HEK293 (cell line): ENCODE measurements at regions not wholly inside any gene's neighbourhood (a gene's known extent, or its start where the extent isn't known, plus 50 kb on each side); places are given as distances from the start of the nearest gene placed in this dataset.

Experiments
- CTCF ChIA-PET: fragments of 350-600 bp; formaldehyde crosslinking; extraction: SDS; loops from one replicate; lab custom pipeline; 2021; ENCODE audit warnings: antibody characterized with exemption; lab: Yijun Ruan, JAX
- POLR2A ChIA-PET: fragments of 300-600 bp; formaldehyde crosslinking; extraction: SDS; loops from one replicate; lab custom pipeline; 2020; ENCODE audit warnings: antibody characterized with exemption, inconsistent platforms; lab: Yijun Ruan, JAX
- H3K27ac ChIP-seq: fragments of 200-500 bp; sonication (Bioruptor generic); 2 replicates; pipeline ENCODE4 v1.5.1; 2014; ENCODE audit warnings: low read depth, low read length, control low read depth, inconsistent platforms; ENCODE audit errors: extremely low read depth
- H3K36me3 ChIP-seq, 2 experiments: fragments of 200-500 bp in 1 of 2; sonication (Bioruptor generic) in 1 of 2; 1 replicate in 1 of 2; 2 replicates in 1 of 2; pipeline ENCODE4 v1.5.1; 2014 to 2017; ENCODE audit warnings: inconsistent platforms in 2 of 2, low read length in 2 of 2; ENCODE audit not compliant: control insufficient read depth in 2 of 2, insufficient read depth in 1 of 2
- H3K4me1 ChIP-seq: fragments of 200-500 bp; sonication (Bioruptor generic); 2 replicates; pipeline ENCODE4 v1.5.1; 2014; ENCODE audit warnings: mild to moderate bottlenecking, low read length, inconsistent platforms; ENCODE audit not compliant: control insufficient read depth, insufficient read depth
- H3K4me3 ChIP-seq: 2 replicates; pipeline ENCODE4 v1.5.1; 2011; ENCODE audit warnings: low read depth, mild to moderate bottlenecking, control low read depth, low read length, moderate library complexity
- H3K9me3 ChIP-seq: fragments of 200-500 bp; sonication (Bioruptor generic); 2 replicates; pipeline ENCODE4 v1.5.1; 2014; ENCODE audit warnings: low read depth, low read length, inconsistent platforms; ENCODE audit not compliant: control insufficient read depth, insufficient read depth
- PRDM1 ChIP-seq: fragments of 450-650 bp; formaldehyde crosslinking; IDR thresholded peaks from 2 replicates; pipeline ENCODE4; 2016; ENCODE audit warnings: missing biosample characterization, missing genetic modification characterization
- ZBTB48 ChIP-seq: fragments of 450-650 bp; formaldehyde crosslinking; IDR thresholded peaks from 2 replicates; pipeline ENCODE4 v1.5.1; 2016; ENCODE audit warnings: missing biosample characterization, missing genetic modification characterization
- ZBTB7A ChIP-seq: fragments of 450-650 bp; formaldehyde crosslinking; IDR thresholded peaks from 2 replicates; pipeline ENCODE4 v1.5.1; 2016; ENCODE audit warnings: low read depth, missing biosample characterization, missing genetic modification characterization
- ZNF133 ChIP-seq: fragments of 450-650 bp; formaldehyde crosslinking; IDR thresholded peaks from 2 replicates; pipeline ENCODE4 v1.5.1; 2016; ENCODE audit warnings: missing biosample characterization, missing genetic modification characterization
- ZNF155 ChIP-seq: fragments of 450-650 bp; formaldehyde crosslinking; IDR thresholded peaks from 2 replicates; pipeline ENCODE4 v1.5.1; 2016; ENCODE audit warnings: missing biosample characterization, missing genetic modification characterization
- ZNF169 ChIP-seq: fragments of 450-650 bp; formaldehyde crosslinking; IDR thresholded peaks from 2 replicates; pipeline ENCODE4 v1.5.1; 2016; ENCODE audit warnings: missing biosample characterization, missing genetic modification characterization
- ZNF202 ChIP-seq: fragments of 450-650 bp; formaldehyde crosslinking; IDR thresholded peaks from 2 replicates; pipeline ENCODE4 v1.5.1; 2016; ENCODE audit warnings: missing biosample characterization, missing genetic modification characterization, borderline replicate concordance
- ZNF221 ChIP-seq: fragments of 450-650 bp; formaldehyde crosslinking; IDR thresholded peaks from 2 replicates; pipeline ENCODE4 v1.5.1; 2017; ENCODE audit warnings: missing biosample characterization, missing genetic modification characterization, borderline replicate concordance
- ZNF223 ChIP-seq: fragments of 450-650 bp; formaldehyde crosslinking; IDR thresholded peaks from 2 replicates; pipeline ENCODE4 v1.5.1; 2016; ENCODE audit warnings: missing biosample characterization, missing genetic modification characterization
- ZNF302 ChIP-seq: fragments of 450-650 bp; formaldehyde crosslinking; IDR thresholded peaks from 2 replicates; pipeline ENCODE4 v1.5.1; 2016; ENCODE audit warnings: missing biosample characterization, missing genetic modification characterization, low read depth
- ZNF311 ChIP-seq: fragments of 450-650 bp; formaldehyde crosslinking; IDR thresholded peaks from 2 replicates; pipeline ENCODE4 v1.5.1; 2017; ENCODE audit warnings: missing biosample characterization, missing genetic modification characterization, borderline replicate concordance
- ZNF571 ChIP-seq: fragments of 450-650 bp; formaldehyde crosslinking; IDR thresholded peaks from 2 replicates; pipeline ENCODE4 v1.5.0; 2017; ENCODE audit warnings: missing biosample characterization, missing genetic modification characterization
- ZNF596 ChIP-seq: fragments of 450-650 bp; IDR thresholded peaks from 2 replicates; pipeline ENCODE4 v1.5.0; 2018; ENCODE audit warnings: missing biosample characterization, mild to moderate bottlenecking, missing genetic modification characterization, moderate library complexity
- ZNF626 ChIP-seq: fragments of 450-650 bp; sonication (Bioruptor Pico); formaldehyde crosslinking; IDR thresholded peaks from 2 replicates; pipeline ENCODE4 v1.5.1; 2018; ENCODE audit warnings: missing biosample characterization, missing genetic modification characterization, inconsistent platforms
- TF ChIP-seq, protein P1 (sequence below): fragments of 450-650 bp; formaldehyde crosslinking; IDR thresholded peaks from 2 replicates; pipeline ENCODE4 v1.5.1; 2016; ENCODE audit warnings: missing biosample characterization, missing genetic modification characterization
- TF ChIP-seq, protein P2 (sequence below): fragments of 450-650 bp; formaldehyde crosslinking; IDR thresholded peaks from 2 replicates; pipeline ENCODE4 v1.5.1; 2017; ENCODE audit warnings: missing biosample characterization, mild to moderate bottlenecking, missing genetic modification characterization, moderate library complexity
- TF ChIP-seq, protein P3 (sequence below): fragments of 450-650 bp; formaldehyde crosslinking; IDR thresholded peaks from 2 replicates; pipeline ENCODE4 v1.5.1; 2016; ENCODE audit warnings: missing biosample characterization, missing genetic modification characterization
- TF ChIP-seq, protein P4 (sequence below): fragments of 450-650 bp; formaldehyde crosslinking; conservative IDR thresholded peaks from 2 replicates; pipeline ENCODE4 v1.5.1; 2016; ENCODE audit warnings: low read depth, missing biosample characterization, missing genetic modification characterization

DNA sequence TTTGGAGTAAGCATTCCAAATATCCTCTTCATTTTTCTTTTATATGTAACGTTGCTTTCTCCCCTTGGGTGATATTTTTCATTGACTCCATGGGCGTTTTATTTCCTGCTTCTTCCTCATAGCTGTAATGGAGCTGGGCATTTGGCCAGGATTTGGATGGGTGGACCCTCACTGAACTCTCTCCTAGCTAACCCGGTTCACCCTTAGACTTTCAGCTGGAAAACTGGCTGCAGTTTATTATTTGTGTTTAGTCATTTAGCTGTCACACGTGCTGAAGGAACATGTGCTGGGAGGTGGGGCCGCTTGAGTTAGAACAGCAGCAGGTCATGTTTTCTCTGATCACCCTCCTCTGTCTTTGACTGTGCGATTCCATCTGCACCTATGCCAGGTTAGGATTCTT, 407.6 kb downstream of the ZIC1 start (continued):
- TF ChIP-seq ZNF311 (tag by site-specific recombination): no peak
- TF ChIP-seq, protein P1, sequence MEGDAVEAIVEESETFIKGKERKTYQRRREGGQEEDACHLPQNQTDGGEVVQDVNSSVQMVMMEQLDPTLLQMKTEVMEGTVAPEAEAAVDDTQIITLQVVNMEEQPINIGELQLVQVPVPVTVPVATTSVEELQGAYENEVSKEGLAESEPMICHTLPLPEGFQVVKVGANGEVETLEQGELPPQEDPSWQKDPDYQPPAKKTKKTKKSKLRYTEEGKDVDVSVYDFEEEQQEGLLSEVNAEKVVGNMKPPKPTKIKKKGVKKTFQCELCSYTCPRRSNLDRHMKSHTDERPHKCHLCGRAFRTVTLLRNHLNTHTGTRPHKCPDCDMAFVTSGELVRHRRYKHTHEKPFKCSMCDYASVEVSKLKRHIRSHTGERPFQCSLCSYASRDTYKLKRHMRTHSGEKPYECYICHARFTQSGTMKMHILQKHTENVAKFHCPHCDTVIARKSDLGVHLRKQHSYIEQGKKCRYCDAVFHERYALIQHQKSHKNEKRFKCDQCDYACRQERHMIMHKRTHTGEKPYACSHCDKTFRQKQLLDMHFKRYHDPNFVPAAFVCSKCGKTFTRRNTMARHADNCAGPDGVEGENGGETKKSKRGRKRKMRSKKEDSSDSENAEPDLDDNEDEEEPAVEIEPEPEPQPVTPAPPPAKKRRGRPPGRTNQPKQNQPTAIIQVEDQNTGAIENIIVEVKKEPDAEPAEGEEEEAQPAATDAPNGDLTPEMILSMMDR (tag by site-specific recombination): no peak
- no peak for TF ChIP-seq ZNF133 (tag by site-specific recombination)
- no peak for TF ChIP-seq ZNF596 (tag by site-specific recombination)
- TF ChIP-seq ZNF571: no peak

DNA sequence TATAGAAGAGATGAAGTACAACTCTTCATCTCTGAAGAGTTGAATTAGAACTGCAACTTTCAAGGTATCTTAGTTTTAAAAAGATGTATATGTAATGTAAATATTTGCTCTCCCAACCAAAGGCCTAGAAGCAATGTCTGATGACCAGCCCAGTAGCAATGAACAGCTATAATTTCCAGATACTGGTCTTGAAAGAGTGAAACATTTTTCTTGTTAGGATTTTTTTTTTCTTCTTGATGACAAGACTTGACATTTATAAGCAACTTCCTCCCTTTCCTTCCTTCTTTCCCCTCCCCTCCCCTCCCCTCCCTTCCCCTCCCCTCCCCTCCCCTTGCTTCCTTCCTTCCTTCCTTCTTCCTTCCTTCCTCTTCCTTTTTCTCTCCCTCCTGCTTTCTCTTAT, 423.4 kb downstream of the ZIC1 start:
- Histone ChIP-seq H3K4me3 (no peak overlapping the region), H3K4me1 (no peaks in the 10 kb centered on the region), H3K9me3 (no peaks in the 10 kb centered on the region), H3K27ac (no peak overlapping the region), H3K36me3 (no peaks in the 10 kb centered on the region)
- TF ChIP-seq ZNF133 (tag by site-specific recombination) (no peak), ZBTB7A (tag by site-specific recombination) (no peak), PRDM1 (tag by site-specific recombination) (no peak)
- ChIA-PET POLR2A (interaction anchor here (0.7 kb wide), 1 partner anchor 1115 kb away, joined by 7 read pairs; no protein-coding TSS in a partner anchor), CTCF (no interaction called here)

DNA sequence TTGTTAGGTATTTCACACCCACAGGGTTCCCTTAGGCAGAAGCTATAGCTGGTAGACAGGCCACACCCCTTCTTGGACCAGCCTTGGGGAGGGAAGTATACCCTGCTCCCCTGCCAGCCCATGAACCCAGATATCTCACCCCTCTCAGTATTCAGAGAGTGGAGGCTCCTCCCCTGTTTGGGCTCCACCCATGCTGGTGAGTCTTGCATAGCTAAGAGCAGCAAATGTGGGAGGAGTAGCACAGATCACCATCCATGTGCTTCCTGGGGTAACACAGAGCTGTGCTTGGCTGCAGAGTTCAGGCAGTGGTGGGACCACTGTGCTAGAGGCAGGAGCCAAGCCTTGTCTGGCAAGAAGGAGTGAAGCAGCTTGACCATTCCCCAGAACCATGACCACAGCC, 427.2 kb downstream of the ZIC1 start:
- POLR2A ChIA-PET: no interaction called here
- CTCF ChIA-PET: interaction anchor here (0.9 kb wide), 1 partner anchor 9 kb away, joined by 3 read pairs; no protein-coding TSS in a partner anchor
- TF ChIP-seq ZBTB48 (tag by site-specific recombination): no peak
- no peak for TF ChIP-seq ZNF155
- no peak for TF ChIP-seq ZNF202 (tag by site-specific recombination)
- TF ChIP-seq, protein P2, sequence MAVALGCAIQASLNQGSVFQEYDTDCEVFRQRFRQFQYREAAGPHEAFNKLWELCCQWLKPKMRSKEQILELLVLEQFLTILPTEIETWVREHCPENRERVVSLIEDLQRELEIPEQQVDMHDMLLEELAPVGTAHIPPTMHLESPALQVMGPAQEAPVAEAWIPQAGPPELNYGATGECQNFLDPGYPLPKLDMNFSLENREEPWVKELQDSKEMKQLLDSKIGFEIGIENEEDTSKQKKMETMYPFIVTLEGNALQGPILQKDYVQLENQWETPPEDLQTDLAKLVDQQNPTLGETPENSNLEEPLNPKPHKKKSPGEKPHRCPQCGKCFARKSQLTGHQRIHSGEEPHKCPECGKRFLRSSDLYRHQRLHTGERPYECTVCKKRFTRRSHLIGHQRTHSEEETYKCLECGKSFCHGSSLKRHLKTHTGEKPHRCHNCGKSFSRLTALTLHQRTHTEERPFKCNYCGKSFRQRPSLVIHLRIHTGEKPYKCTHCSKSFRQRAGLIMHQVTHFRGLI (tag by site-specific recombination): no peak
- no peak for TF ChIP-seq ZNF169 (tag by site-specific recombination)
- TF ChIP-seq ZNF626 (tag by site-specific recombination): no peak
- TF ChIP-seq, protein P1 (tag by site-specific recombination): no peak
- no peak for TF ChIP-seq ZNF302
- TF ChIP-seq, protein P3, sequence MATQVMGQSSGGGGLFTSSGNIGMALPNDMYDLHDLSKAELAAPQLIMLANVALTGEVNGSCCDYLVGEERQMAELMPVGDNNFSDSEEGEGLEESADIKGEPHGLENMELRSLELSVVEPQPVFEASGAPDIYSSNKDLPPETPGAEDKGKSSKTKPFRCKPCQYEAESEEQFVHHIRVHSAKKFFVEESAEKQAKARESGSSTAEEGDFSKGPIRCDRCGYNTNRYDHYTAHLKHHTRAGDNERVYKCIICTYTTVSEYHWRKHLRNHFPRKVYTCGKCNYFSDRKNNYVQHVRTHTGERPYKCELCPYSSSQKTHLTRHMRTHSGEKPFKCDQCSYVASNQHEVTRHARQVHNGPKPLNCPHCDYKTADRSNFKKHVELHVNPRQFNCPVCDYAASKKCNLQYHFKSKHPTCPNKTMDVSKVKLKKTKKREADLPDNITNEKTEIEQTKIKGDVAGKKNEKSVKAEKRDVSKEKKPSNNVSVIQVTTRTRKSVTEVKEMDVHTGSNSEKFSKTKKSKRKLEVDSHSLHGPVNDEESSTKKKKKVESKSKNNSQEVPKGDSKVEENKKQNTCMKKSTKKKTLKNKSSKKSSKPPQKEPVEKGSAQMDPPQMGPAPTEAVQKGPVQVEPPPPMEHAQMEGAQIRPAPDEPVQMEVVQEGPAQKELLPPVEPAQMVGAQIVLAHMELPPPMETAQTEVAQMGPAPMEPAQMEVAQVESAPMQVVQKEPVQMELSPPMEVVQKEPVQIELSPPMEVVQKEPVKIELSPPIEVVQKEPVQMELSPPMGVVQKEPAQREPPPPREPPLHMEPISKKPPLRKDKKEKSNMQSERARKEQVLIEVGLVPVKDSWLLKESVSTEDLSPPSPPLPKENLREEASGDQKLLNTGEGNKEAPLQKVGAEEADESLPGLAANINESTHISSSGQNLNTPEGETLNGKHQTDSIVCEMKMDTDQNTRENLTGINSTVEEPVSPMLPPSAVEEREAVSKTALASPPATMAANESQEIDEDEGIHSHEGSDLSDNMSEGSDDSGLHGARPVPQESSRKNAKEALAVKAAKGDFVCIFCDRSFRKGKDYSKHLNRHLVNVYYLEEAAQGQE (tag by site-specific recombination): no peak
- no peak for TF ChIP-seq ZNF221 (tag by site-specific recombination)
- TF ChIP-seq ZNF223: no peak
- TF ChIP-seq, protein P4, sequence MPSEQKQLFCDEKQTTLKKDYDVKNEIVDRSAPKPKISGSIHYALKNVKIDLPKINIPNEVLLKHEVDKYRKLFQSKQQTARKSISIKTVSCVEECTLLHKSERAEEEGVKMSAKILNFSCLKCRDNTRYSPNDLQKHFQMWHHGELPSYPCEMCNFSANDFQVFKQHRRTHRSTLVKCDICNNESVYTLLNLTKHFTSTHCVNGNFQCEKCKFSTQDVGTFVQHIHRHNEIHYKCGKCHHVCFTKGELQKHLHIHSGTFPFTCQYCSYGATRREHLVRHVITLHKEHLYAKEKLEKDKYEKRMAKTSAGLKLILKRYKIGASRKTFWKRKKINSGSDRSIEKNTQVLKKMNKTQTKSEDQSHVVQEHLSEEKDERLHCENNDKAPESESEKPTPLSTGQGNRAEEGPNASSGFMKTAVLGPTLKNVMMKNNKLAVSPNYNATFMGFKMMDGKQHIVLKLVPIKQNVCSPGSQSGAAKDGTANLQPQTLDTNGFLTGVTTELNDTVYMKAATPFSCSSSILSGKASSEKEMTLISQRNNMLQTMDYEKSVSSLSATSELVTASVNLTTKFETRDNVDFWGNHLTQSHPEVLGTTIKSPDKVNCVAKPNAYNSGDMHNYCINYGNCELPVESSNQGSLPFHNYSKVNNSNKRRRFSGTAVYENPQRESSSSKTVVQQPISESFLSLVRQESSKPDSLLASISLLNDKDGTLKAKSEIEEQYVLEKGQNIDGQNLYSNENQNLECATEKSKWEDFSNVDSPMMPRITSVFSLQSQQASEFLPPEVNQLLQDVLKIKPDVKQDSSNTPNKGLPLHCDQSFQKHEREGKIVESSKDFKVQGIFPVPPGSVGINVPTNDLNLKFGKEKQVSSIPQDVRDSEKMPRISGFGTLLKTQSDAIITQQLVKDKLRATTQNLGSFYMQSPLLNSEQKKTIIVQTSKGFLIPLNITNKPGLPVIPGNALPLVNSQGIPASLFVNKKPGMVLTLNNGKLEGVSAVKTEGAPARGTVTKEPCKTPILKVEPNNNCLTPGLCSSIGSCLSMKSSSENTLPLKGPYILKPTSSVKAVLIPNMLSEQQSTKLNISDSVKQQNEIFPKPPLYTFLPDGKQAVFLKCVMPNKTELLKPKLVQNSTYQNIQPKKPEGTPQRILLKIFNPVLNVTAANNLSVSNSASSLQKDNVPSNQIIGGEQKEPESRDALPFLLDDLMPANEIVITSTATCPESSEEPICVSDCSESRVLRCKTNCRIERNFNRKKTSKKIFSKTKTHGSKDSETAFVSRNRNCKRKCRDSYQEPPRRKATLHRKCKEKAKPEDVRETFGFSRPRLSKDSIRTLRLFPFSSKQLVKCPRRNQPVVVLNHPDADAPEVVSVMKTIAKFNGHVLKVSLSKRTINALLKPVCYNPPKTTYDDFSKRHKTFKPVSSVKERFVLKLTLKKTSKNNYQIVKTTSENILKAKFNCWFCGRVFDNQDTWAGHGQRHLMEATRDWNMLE (tag by site-specific recombination): no peak
- Histone ChIP-seq H3K36me3 (no peaks in the 10 kb centered on the region), H3K9me3 (no peaks in the 10 kb centered on the region), H3K4me1 (no peaks in the 10 kb centered on the region), H3K27ac (no peak overlapping the region), H3K4me3 (no peak overlapping the region)
